ENCODE measurements at regions not wholly inside any gene's neighbourhood (a gene's known extent, or its start where the extent isn't known, plus 50 kb on each side); places are given as distances from the start of the nearest gene placed in this dataset.

GRCh38 chr1:217332431-217333065 is 298.3 kb downstream of the GPATCH2 start:
- H3K4me2 ChIP-seq (ENCODE audit: extremely low read depth, insufficient read depth, low read length), result no peak overlapping the region
- no peaks in the 10 kb centered on the region for H3K9me3 ChIP-seq (ENCODE audit: control insufficient read depth, insufficient read depth, low read depth, low read length)
- H3K27me3 ChIP-seq (ENCODE audit: control insufficient read depth, insufficient read depth, low read length), result no peaks in the 10 kb centered on the region
- H3K79me2 ChIP-seq (ENCODE audit: control insufficient read depth, insufficient read depth, low read length), result no peaks in the 10 kb centered on the region
- no peak overlapping the region for H2AFZ ChIP-seq (ENCODE audit: low read length)
- no peak overlapping the region for H3K9ac ChIP-seq (ENCODE audit: insufficient read depth, low read length)
- H3K36me3 ChIP-seq (ENCODE audit: control insufficient read depth, insufficient read depth, low read length), result no peaks in the 10 kb centered on the region
- H4K20me1 ChIP-seq (ENCODE audit: control insufficient read depth, extremely low read depth, insufficient read depth, low read length), result no peaks in the 10 kb centered on the region
- H3K27ac ChIP-seq (ENCODE audit: insufficient read depth, low read length), result no peak overlapping the region
- no peak overlapping the region for H3K4me3 ChIP-seq (replicated peaks in 1 of 4; ENCODE audit: control extremely low read depth in 1 of 4, insufficient read depth in 1 of 4, low read depth in 3 of 4, low read length in 4 of 4)
- no peaks in the 10 kb centered on the region for H3K4me1 ChIP-seq (ENCODE audit: control insufficient read depth, extremely low read depth, insufficient read depth, low read length)
- TF ChIP-seq CTCF (conservative IDR thresholded peaks at IDR 0.05 in 1 of 2, IDR thresholded peaks at IDR 0.05 in 1 of 2; ENCODE audit: low read depth in 1 of 2, low read length in 2 of 2), result no peak
- TF ChIP-seq EZH2 (IDR thresholded peaks at IDR 0.05; ENCODE audit: low read length, missing control alignments), result no peak
- peak; percentile 3 to 17 for DNase-seq (ENCODE audit: low read depth in 2 of 2)

- no peak overlapping the region for H2AFZ ChIP-seq (ENCODE audit: low read length)
- no peak overlapping the region for H3K4me3 ChIP-seq (replicated peaks in 1 of 4; ENCODE audit: control extremely low read depth in 1 of 4, insufficient read depth in 1 of 4, low read depth in 3 of 4, low read length in 4 of 4)
- no peaks in the 10 kb centered on the region for H3K9me3 ChIP-seq (ENCODE audit: control insufficient read depth, insufficient read depth, low read depth, low read length)
- H3K79me2 ChIP-seq (ENCODE audit: control insufficient read depth, insufficient read depth, low read length), result no peaks in the 10 kb centered on the region
- H3K9ac ChIP-seq (ENCODE audit: insufficient read depth, low read length), result no peak overlapping the region
- no peak for DNase-seq (ENCODE audit: low read depth in 2 of 2)
- no peaks in the 10 kb centered on the region for H3K4me1 ChIP-seq (ENCODE audit: control insufficient read depth, extremely low read depth, insufficient read depth, low read length)
- no peak for TF ChIP-seq CTCF (conservative IDR thresholded peaks at IDR 0.05 in 1 of 2, IDR thresholded peaks at IDR 0.05 in 1 of 2; ENCODE audit: low read depth in 1 of 2, low read length in 2 of 2)
- TF ChIP-seq EZH2 (IDR thresholded peaks at IDR 0.05; ENCODE audit: low read length, missing control alignments), result no peak
- no peaks in the 10 kb centered on the region for H3K36me3 ChIP-seq (ENCODE audit: control insufficient read depth, insufficient read depth, low read length)
- no peak overlapping the region for H3K4me2 ChIP-seq (ENCODE audit: extremely low read depth, insufficient read depth, low read length)
- H4K20me1 ChIP-seq (ENCODE audit: control insufficient read depth, extremely low read depth, insufficient read depth, low read length), result no peaks in the 10 kb centered on the region
- H3K27ac ChIP-seq (ENCODE audit: insufficient read depth, low read length), result no peak overlapping the region
- no peaks in the 10 kb centered on the region for H3K27me3 ChIP-seq (ENCODE audit: control insufficient read depth, insufficient read depth, low read length)
Observed at GRCh38 chr1:217331698-217332097, 299.2 kb downstream of the GPATCH2 start.

GRCh38 chr1:217327901-217328300 is 303.0 kb downstream of the GPATCH2 start:
- Histone ChIP-seq H3K79me2 (ENCODE audit: control insufficient read depth, insufficient read depth, low read length) (no peaks in the 10 kb centered on the region), H4K20me1 (ENCODE audit: control insufficient read depth, extremely low read depth, insufficient read depth, low read length) (no peaks in the 10 kb centered on the region), H3K27me3 (ENCODE audit: control insufficient read depth, insufficient read depth, low read length) (no peaks in the 10 kb centered on the region), H3K27ac (ENCODE audit: insufficient read depth, low read length) (no peak overlapping the region), H3K4me2 (ENCODE audit: extremely low read depth, insufficient read depth, low read length) (no peak overlapping the region), H3K4me1 (ENCODE audit: control insufficient read depth, extremely low read depth, insufficient read depth, low read length) (no peaks in the 10 kb centered on the region), H3K4me3 (replicated peaks in 1 of 4; ENCODE audit: control extremely low read depth in 1 of 4, insufficient read depth in 1 of 4, low read depth in 3 of 4, low read length in 4 of 4) (no peak overlapping the region), H3K9me3 (ENCODE audit: control insufficient read depth, insufficient read depth, low read depth, low read length) (no peaks in the 10 kb centered on the region), H3K36me3 (ENCODE audit: control insufficient read depth, insufficient read depth, low read length) (no peaks in the 10 kb centered on the region), H2AFZ (ENCODE audit: low read length) (no peak overlapping the region), H3K9ac (ENCODE audit: insufficient read depth, low read length) (no peak overlapping the region)
- no peak for DNase-seq (ENCODE audit: low read depth in 2 of 2)
- no peak for TF ChIP-seq CTCF (conservative IDR thresholded peaks at IDR 0.05 in 1 of 2, IDR thresholded peaks at IDR 0.05 in 1 of 2; ENCODE audit: low read depth in 1 of 2, low read length in 2 of 2)
- TF ChIP-seq EZH2 (IDR thresholded peaks at IDR 0.05; ENCODE audit: low read length, missing control alignments), result no peak

All from fibroblast of lung (primary cell).